OCI-LY1 (cell line): ENCODE measurements at regions not wholly inside any gene's neighbourhood (a gene's known extent, or its start where the extent isn't known, plus 50 kb on each side); places are given as distances from the start of the nearest gene placed in this dataset.

ENCODE experiments used
- EZH2 ChIP-seq: fragments of 200-600 bp; sonication (generic), shearing (Covaris generic); IDR thresholded peaks from 2 replicates; pipeline ENCODE4 v1.8.0; 2017; ENCODE audit warnings: borderline replicate concordance, mixed run types, mild to moderate bottlenecking, antibody characterized with exemption, low read length, moderate library complexity, mixed read lengths
- TF ChIP-seq, protein P1 (sequence below): fragments of 200-600 bp; sonication (generic), shearing (Covaris generic); IDR thresholded peaks from 2 replicates; pipeline ENCODE4 v1.5.1; 2017; ENCODE audit warnings: mild to moderate bottlenecking, antibody characterized with exemption, low read length, moderate library complexity, mixed read lengths

DNA sequence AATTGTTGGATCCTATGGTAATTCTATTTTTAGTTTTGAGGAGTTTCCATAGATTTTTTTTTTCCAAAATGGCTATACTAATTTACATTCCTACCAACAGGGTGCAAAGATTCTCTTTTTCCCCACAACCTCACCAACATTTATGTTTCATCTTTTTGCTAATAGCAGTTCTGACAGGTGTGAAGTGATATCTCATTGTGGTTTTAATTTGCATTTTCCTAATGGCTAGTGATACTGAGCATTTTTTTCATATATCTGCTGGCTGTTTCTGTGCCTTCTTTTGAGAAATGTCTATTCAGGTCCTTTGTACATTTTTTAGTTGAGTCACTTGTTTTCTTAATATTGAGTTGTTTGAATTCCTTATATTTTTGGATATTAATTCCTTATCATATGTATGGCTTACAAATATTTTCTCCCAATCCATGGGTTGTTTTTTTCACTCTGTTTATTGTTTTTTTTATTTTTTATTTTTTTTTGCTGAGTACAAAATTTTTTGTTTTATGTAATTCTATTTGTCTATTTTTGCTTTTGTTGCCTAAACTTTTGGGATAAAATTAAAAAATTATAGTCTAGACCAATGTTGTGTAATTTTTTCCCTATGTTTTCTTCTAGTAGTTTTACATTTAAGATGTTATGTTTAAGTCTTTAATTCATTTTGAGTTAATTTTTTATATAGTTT lies 205.9 kb upstream of the ADCY1 start:
- TF ChIP-seq, protein P1, sequence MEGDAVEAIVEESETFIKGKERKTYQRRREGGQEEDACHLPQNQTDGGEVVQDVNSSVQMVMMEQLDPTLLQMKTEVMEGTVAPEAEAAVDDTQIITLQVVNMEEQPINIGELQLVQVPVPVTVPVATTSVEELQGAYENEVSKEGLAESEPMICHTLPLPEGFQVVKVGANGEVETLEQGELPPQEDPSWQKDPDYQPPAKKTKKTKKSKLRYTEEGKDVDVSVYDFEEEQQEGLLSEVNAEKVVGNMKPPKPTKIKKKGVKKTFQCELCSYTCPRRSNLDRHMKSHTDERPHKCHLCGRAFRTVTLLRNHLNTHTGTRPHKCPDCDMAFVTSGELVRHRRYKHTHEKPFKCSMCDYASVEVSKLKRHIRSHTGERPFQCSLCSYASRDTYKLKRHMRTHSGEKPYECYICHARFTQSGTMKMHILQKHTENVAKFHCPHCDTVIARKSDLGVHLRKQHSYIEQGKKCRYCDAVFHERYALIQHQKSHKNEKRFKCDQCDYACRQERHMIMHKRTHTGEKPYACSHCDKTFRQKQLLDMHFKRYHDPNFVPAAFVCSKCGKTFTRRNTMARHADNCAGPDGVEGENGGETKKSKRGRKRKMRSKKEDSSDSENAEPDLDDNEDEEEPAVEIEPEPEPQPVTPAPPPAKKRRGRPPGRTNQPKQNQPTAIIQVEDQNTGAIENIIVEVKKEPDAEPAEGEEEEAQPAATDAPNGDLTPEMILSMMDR = no peak
- no peak for TF ChIP-seq EZH2
